ENCODE measurements at regions not wholly inside any gene's neighbourhood (a gene's known extent, or its start where the extent isn't known, plus 50 kb on each side); places are given as distances from the start of the nearest gene placed in this dataset.

DNA sequence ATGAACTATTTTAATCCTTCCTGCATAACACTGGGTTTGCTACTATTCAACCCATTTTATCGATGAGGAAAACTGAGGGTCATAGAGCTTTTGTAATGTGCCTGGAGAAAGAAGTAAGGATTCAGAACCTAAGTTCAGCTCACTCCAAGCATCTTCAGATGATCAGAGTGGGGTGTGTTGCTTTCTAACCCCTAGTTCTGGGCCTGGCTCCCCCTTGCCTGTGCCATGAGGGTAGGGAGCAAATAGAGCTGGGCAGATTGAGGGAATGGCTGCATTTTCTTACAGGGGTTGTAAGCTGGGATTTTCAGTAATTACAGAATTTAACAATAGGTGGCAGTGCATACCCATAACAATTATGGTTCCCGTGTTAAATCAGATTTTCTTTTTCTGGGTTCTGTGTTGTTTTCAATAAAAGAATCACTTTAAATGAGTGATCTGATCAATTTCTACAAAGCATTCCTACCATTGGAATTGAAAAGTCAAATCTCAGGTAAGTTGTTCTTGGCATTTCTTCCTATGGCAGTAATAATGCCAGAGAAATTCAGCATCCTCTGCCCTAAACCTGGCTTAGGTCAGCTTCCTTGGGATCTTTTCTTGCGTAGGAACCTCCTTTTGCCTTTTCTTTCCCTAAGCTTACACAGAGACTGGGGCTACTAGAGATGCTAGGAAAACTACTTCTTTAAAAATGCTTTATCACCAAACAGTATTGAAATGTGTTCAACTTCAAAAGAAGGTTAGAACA is 103.8 kb upstream of the IL12A start:
- no peak for TF ChIP-seq MLX (CRISPR knock-in tag; conservative IDR thresholded peaks at IDR 0.05)
- no peak for TF ChIP-seq FOXM1 (IDR thresholded peaks at IDR 0.05; ENCODE audit: low read depth)
- TF ChIP-seq FOXM1 (CRISPR knock-in tag; IDR thresholded peaks at IDR 0.05; ENCODE audit: low read depth) = no peak
- no peak for TF ChIP-seq MYC (IDR thresholded peaks at IDR 0.05; ENCODE audit: low read depth, low read length)
- no peak for TF ChIP-seq MYC (CRISPR knock-in tag; IDR thresholded peaks at IDR 0.05; ENCODE audit: borderline replicate concordance, low read depth)
- no peak for TF ChIP-seq ELF4 (CRISPR knock-in tag; IDR thresholded peaks at IDR 0.05)
